Activated T-cell treated with anti-CD3 and anti-CD28 coated beads, Interleukin-2, amount 50 U/mL, for 1 hour (primary cell): ENCODE measurements at regions not wholly inside any gene's neighbourhood (a gene's known extent, or its start where the extent isn't known, plus 50 kb on each side); places are given as distances from the start of the nearest gene placed in this dataset.
"Not testable (repeated sequence)": the region's sequence is repeated elsewhere in the genome, so short reads cannot be mapped to it uniquely, and the experiment has no call there.

Experiments used
- DNase-seq: peaks from one replicate; pipeline ENCODE4 v3.0.0-alpha.2; 2020

GRCh38 chr12:124379938-124380754 lies 85.3 kb downstream of the RFLNA start:
- DNase-seq: no peak

- no peak for DNase-seq
These were observed 84.6 kb downstream of the RFLNA start for GRCh38 chr12:124379379-124379937.

GRCh38 chr12:124378926-124379325 lies 84.0 kb downstream of the RFLNA start:
- no peak for DNase-seq

- DNase-seq: no peak
These were observed 83.2 kb downstream of the RFLNA start for GRCh38 chr12:124377981-124378509.

- DNase-seq: no peak
These were observed 81.5 kb downstream of the RFLNA start for GRCh38 chr12:124376435-124376834.

- DNase-seq: no peak
These were observed 80.9 kb downstream of the RFLNA start for GRCh38 chr12:124375789-124376175.

GRCh38 chr12:124375141-124375788 lies 80.4 kb downstream of the RFLNA start:
- DNase-seq: no peak

GRCh38 chr12:124374567-124374966 lies 79.7 kb downstream of the RFLNA start:
- DNase-seq: no peak

GRCh38 chr12:124374147-124374546 lies 79.3 kb downstream of the RFLNA start:
- no peak for DNase-seq

- DNase-seq: not testable (repeated sequence)
These were observed 78.8 kb downstream of the RFLNA start for GRCh38 chr12:124373701-124374100.

GRCh38 chr12:124372831-124373230 lies 77.9 kb downstream of the RFLNA start:
- no peak for DNase-seq

GRCh38 chr12:124371970-124372555 lies 77.2 kb downstream of the RFLNA start:
- DNase-seq: no peak

GRCh38 chr12:124371366-124371765 lies 76.5 kb downstream of the RFLNA start:
- no peak for DNase-seq

GRCh38 chr12:124370851-124371250 lies 76.0 kb downstream of the RFLNA start:
- DNase-seq: no peak

- DNase-seq: no peak
These were observed 75.5 kb downstream of the RFLNA start for GRCh38 chr12:124370384-124370783.

- no peak for DNase-seq
These were observed 75.0 kb downstream of the RFLNA start for GRCh38 chr12:124369827-124370378.

- no peak for DNase-seq
These were observed 74.3 kb downstream of the RFLNA start for GRCh38 chr12:124369055-124369826.

GRCh38 chr12:124368421-124369032 lies 73.6 kb downstream of the RFLNA start:
- no peak for DNase-seq

- no peak for DNase-seq
These were observed 71.0 kb downstream of the RFLNA start for GRCh38 chr12:124365726-124366430.
